ENCODE measurements at regions not wholly inside any gene's neighbourhood (a gene's known extent, or its start where the extent isn't known, plus 50 kb on each side); places are given as distances from the start of the nearest gene placed in this dataset.

GRCh38 chr22:49583341-49583740, 244.3 kb downstream of the BRD1 start:
- H3K27ac ChIP-seq: no peak overlapping the region
- no peak for DNase-seq
- no peaks in the 10 kb centered on the region for H3K36me3 ChIP-seq (replicated peaks in 1 of 2)
- intact Hi-C loops (cut with DNase I): no loop called here
- 70 to 82% (median 78%) methylated on average over 10 to 11 of the region's 11 CpGs for WGBS, 4 donors
- TF ChIP-seq CTCF (IDR thresholded peaks at IDR 0.05): no peak
- no peak for TF ChIP-seq POLR2A (IDR thresholded peaks at IDR 0.05)
- H3K4me1 ChIP-seq (replicated peaks in 1 of 2): no peaks in the 10 kb centered on the region
- no peaks in the 10 kb centered on the region for H3K9me3 ChIP-seq (replicated peaks in 1 of 3)
- no peaks in the 10 kb centered on the region for H3K27me3 ChIP-seq
- no peak overlapping the region for H3K4me3 ChIP-seq

- TF ChIP-seq CTCF (IDR thresholded peaks at IDR 0.05) (no peak), POLR2A (IDR thresholded peaks at IDR 0.05) (no peak)
Observed at GRCh38 chr22:49582678-49583077, 245.0 kb downstream of the BRD1 start.

GRCh38 chr22:49582181-49582580, 245.5 kb downstream of the BRD1 start:
- peak in 1 of 7 donors; percentile 35 for DNase-seq
- Histone ChIP-seq H3K27me3 (no peaks in the 10 kb centered on the region), H3K36me3 (replicated peaks in 1 of 2) (no peaks in the 10 kb centered on the region), H3K9me3 (replicated peaks in 1 of 3) (no peaks in the 10 kb centered on the region), H3K27ac (no peak overlapping the region), H3K4me1 (replicated peaks in 1 of 2) (no peaks in the 10 kb centered on the region), H3K4me3 (no peak overlapping the region)
- TF ChIP-seq CTCF (IDR thresholded peaks at IDR 0.05) (no peak), POLR2A (IDR thresholded peaks at IDR 0.05) (no peak)
- 67 to 84% (median 70%) methylated on average over 4 of the region's 4 CpGs for WGBS, 4 donors
- intact Hi-C loops (cut with DNase I): no loop called here

More at GRCh38 chr22:49582678-49583077, 245.0 kb downstream of the BRD1 start:
- 77 to 88% (median 83%) methylated on average over 10 to 11 of the region's 11 CpGs for WGBS, 4 donors
- no peaks in the 10 kb centered on the region for H3K4me1 ChIP-seq (replicated peaks in 1 of 2)
- H3K27ac ChIP-seq: no peak overlapping the region
- H3K9me3 ChIP-seq (replicated peaks in 1 of 3): no peaks in the 10 kb centered on the region
- H3K27me3 ChIP-seq: no peaks in the 10 kb centered on the region
- intact Hi-C loops (cut with DNase I): no loop called here
- no peaks in the 10 kb centered on the region for H3K36me3 ChIP-seq (replicated peaks in 1 of 2)
- peak in 2 of 7 donors; percentile 4 to 35 for DNase-seq
- no peak overlapping the region for H3K4me3 ChIP-seq

- no peaks in the 10 kb centered on the region for H3K27me3 ChIP-seq
- DNase-seq: no peak
- WGBS, 4 donors: 55 to 77% (median 59%) methylated on average over 3 of the region's 3 CpGs
- H3K9me3 ChIP-seq (replicated peaks in 1 of 3): no peaks in the 10 kb centered on the region
- no peaks in the 10 kb centered on the region for H3K36me3 ChIP-seq (replicated peaks in 1 of 2)
- no peaks in the 10 kb centered on the region for H3K4me1 ChIP-seq (replicated peaks in 1 of 2)
- TF ChIP-seq POLR2A (IDR thresholded peaks at IDR 0.05): no peak
- no peak overlapping the region for H3K4me3 ChIP-seq
- no peak overlapping the region for H3K27ac ChIP-seq
- intact Hi-C loops (cut with DNase I): no loop called here
Observed at GRCh38 chr22:49580024-49580423, 247.6 kb downstream of the BRD1 start.

Data from adrenal gland (tissue), 9 donors.